ENCODE measurements at regions not wholly inside any gene's neighbourhood (a gene's known extent, or its start where the extent isn't known, plus 50 kb on each side); places are given as distances from the start of the nearest gene placed in this dataset.

- TF ChIP-seq EZH2 (IDR thresholded peaks at IDR 0.05; ENCODE audit: low read depth, unreplicated experiment) (no peak), EZH2phosphoT487 (IDR thresholded peaks at IDR 0.05; ENCODE audit: unreplicated experiment) (no peak), CTCF (conservative IDR thresholded peaks at IDR 0.05; ENCODE audit: low read depth in 2 of 2) (no peak), STAT1 (IDR thresholded peaks at IDR 0.05; ENCODE audit: unreplicated experiment) (no peak), ZNF331 (CRISPR knock-in tag; IDR thresholded peaks at IDR 0.05; ENCODE audit: low read depth) (no peak), POLR2AphosphoS5 (IDR thresholded peaks at IDR 0.05; ENCODE audit: low read depth) (no peak), REST (IDR thresholded peaks at IDR 0.05; ENCODE audit: unreplicated experiment) (no peak)
These were observed 493.0 kb upstream of the CNTNAP5 start for GRCh38 chr2:123532126-123532525.

All from GM23338 (cell line).